ENCODE measurements at regions not wholly inside any gene's neighbourhood (a gene's known extent, or its start where the extent isn't known, plus 50 kb on each side); places are given as distances from the start of the nearest gene placed in this dataset.
A peak's percentile ranks its signal among the peaks of the same experiment; 100 is the strongest.

DNA sequence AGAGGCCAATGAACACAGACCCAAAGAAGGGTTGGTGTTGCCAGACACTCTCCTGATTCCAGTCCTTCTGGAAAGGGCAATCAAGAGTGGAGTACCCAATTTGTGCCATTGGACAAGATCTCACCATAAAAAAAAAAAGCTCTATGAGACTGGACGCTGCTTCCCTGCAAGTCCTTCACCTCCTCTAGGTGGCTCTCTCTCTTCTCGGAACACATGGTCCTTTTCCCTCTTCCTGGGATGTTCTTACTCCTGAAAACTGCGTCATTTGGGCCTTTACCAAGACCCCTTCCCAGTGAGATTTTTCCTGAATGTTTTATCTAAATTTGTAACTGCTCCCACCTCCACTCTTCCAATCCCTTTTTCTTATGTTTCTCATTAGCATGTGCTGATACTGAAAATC is 280.8 kb downstream of the FOXA2 start (continued):
- TF ChIP-seq, protein P1, sequence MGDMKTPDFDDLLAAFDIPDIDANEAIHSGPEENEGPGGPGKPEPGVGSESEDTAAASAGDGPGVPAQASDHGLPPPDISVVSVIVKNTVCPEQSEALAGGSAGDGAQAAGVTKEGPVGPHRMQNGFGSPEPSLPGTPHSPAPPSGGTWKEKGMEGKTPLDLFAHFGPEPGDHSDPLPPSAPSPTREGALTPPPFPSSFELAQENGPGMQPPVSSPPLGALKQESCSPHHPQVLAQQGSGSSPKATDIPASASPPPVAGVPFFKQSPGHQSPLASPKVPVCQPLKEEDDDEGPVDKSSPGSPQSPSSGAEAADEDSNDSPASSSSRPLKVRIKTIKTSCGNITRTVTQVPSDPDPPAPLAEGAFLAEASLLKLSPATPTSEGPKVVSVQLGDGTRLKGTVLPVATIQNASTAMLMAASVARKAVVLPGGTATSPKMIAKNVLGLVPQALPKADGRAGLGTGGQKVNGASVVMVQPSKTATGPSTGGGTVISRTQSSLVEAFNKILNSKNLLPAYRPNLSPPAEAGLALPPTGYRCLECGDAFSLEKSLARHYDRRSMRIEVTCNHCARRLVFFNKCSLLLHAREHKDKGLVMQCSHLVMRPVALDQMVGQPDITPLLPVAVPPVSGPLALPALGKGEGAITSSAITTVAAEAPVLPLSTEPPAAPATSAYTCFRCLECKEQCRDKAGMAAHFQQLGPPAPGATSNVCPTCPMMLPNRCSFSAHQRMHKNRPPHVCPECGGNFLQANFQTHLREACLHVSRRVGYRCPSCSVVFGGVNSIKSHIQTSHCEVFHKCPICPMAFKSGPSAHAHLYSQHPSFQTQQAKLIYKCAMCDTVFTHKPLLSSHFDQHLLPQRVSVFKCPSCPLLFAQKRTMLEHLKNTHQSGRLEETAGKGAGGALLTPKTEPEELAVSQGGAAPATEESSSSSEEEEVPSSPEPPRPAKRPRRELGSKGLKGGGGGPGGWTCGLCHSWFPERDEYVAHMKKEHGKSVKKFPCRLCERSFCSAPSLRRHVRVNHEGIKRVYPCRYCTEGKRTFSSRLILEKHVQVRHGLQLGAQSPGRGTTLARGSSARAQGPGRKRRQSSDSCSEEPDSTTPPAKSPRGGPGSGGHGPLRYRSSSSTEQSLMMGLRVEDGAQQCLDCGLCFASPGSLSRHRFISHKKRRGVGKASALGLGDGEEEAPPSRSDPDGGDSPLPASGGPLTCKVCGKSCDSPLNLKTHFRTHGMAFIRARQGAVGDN (CRISPR knock-in tag; IDR thresholded peaks at IDR 0.05), result no peak
- TF ChIP-seq, protein P2, sequence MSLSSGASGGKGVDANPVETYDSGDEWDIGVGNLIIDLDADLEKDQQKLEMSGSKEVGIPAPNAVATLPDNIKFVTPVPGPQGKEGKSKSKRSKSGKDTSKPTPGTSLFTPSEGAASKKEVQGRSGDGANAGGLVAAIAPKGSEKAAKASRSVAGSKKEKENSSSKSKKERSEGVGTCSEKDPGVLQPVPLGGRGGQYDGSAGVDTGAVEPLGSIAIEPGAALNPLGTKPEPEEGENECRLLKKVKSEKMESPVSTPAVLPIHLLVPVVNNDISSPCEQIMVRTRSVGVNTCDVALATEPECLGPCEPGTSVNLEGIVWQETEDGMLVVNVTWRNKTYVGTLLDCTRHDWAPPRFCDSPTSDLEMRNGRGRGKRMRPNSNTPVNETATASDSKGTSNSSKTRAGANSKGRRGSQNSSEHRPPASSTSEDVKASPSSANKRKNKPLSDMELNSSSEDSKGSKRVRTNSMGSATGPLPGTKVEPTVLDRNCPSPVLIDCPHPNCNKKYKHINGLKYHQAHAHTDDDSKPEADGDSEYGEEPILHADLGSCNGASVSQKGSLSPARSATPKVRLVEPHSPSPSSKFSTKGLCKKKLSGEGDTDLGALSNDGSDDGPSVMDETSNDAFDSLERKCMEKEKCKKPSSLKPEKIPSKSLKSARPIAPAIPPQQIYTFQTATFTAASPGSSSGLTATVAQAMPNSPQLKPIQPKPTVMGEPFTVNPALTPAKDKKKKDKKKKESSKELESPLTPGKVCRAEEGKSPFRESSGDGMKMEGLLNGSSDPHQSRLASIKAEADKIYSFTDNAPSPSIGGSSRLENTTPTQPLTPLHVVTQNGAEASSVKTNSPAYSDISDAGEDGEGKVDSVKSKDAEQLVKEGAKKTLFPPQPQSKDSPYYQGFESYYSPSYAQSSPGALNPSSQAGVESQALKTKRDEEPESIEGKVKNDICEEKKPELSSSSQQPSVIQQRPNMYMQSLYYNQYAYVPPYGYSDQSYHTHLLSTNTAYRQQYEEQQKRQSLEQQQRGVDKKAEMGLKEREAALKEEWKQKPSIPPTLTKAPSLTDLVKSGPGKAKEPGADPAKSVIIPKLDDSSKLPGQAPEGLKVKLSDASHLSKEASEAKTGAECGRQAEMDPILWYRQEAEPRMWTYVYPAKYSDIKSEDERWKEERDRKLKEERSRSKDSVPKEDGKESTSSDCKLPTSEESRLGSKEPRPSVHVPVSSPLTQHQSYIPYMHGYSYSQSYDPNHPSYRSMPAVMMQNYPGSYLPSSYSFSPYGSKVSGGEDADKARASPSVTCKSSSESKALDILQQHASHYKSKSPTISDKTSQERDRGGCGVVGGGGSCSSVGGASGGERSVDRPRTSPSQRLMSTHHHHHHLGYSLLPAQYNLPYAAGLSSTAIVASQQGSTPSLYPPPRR (CRISPR knock-in tag; IDR thresholded peaks at IDR 0.05; ENCODE audit: borderline replicate concordance), result no peak
- TF ChIP-seq ZBTB25 (CRISPR knock-in tag; IDR thresholded peaks at IDR 0.05) (no peak), TFDP2 (CRISPR knock-in tag; IDR thresholded peaks at IDR 0.05) (peak; percentile 68), ZNF251 (CRISPR knock-in tag; IDR thresholded peaks at IDR 0.05) (no peak), ZBTB34 (CRISPR knock-in tag; IDR thresholded peaks at IDR 0.05) (no peak), RBFOX2 (IDR thresholded peaks at IDR 0.05; ENCODE audit: low read depth, low read length) (no peak), RELA (CRISPR knock-in tag; IDR thresholded peaks at IDR 0.05) (no peak), ZNF784 (CRISPR knock-in tag; IDR thresholded peaks at IDR 0.05; ENCODE audit: borderline replicate concordance) (no peak), ZKSCAN5 (CRISPR knock-in tag; IDR thresholded peaks at IDR 0.05) (no peak)
- TF ChIP-seq, protein P3, sequence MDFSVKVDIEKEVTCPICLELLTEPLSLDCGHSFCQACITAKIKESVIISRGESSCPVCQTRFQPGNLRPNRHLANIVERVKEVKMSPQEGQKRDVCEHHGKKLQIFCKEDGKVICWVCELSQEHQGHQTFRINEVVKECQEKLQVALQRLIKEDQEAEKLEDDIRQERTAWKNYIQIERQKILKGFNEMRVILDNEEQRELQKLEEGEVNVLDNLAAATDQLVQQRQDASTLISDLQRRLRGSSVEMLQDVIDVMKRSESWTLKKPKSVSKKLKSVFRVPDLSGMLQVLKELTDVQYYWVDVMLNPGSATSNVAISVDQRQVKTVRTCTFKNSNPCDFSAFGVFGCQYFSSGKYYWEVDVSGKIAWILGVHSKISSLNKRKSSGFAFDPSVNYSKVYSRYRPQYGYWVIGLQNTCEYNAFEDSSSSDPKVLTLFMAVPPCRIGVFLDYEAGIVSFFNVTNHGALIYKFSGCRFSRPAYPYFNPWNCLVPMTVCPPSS (IDR thresholded peaks at IDR 0.05), result no peak
- TF ChIP-seq, protein P4, sequence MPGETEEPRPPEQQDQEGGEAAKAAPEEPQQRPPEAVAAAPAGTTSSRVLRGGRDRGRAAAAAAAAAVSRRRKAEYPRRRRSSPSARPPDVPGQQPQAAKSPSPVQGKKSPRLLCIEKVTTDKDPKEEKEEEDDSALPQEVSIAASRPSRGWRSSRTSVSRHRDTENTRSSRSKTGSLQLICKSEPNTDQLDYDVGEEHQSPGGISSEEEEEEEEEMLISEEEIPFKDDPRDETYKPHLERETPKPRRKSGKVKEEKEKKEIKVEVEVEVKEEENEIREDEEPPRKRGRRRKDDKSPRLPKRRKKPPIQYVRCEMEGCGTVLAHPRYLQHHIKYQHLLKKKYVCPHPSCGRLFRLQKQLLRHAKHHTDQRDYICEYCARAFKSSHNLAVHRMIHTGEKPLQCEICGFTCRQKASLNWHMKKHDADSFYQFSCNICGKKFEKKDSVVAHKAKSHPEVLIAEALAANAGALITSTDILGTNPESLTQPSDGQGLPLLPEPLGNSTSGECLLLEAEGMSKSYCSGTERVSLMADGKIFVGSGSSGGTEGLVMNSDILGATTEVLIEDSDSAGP (CRISPR knock-in tag; IDR thresholded peaks at IDR 0.05; ENCODE audit: borderline replicate concordance), result no peak

All from HepG2 (cell line).